HepG2 (cell line): ENCODE measurements at regions not wholly inside any gene's neighbourhood (a gene's known extent, or its start where the extent isn't known, plus 50 kb on each side); places are given as distances from the start of the nearest gene placed in this dataset.

Source experiments
- ASH2L ChIP-seq: fragments of 300-600, 200-600 bp; sonication (generic); IDR thresholded peaks from 2 replicates; pipeline ENCODE4 v1.7.0; 2017; ENCODE audit warnings: low read depth, mild to moderate bottlenecking, moderate library complexity, mixed read lengths, low read length; ENCODE audit not compliant: insufficient read length
- HNRNPUL1 ChIP-seq: fragments of 200-400 bp; formaldehyde crosslinking; IDR thresholded peaks from 2 replicates; pipeline ENCODE4 v1.6.1; 2017; ENCODE audit warnings: low read depth, mild to moderate bottlenecking, low read length, moderate library complexity
- RORA ChIP-seq: sonication (generic); formaldehyde crosslinking; IDR thresholded peaks from 2 replicates; pipeline ENCODE4 v1.5.0; 2020; ENCODE audit warnings: mild to moderate bottlenecking, missing genetic modification reagents, moderate library complexity
- SOX13 ChIP-seq, 3 experiments: fragments of 450-650 bp in 1 of 3; sonication (generic) in 1 of 3; formaldehyde crosslinking in 1 of 3; IDR thresholded peaks in 2 of 3; conservative IDR thresholded peaks in 1 of 3; 2 replicates each; pipeline versions ENCODE4 v1.5.0 to v1.6.1; 2016 to 2020; ENCODE audit warnings: antibody characterized with exemption in 1 of 3, mild to moderate bottlenecking in 1 of 3, missing compliant biosample characterization in 1 of 3, missing genetic modification reagents in 1 of 3, moderate library complexity in 1 of 3
- TOPORS ChIP-seq: sonication (generic); formaldehyde crosslinking; IDR thresholded peaks from 2 replicates; pipeline ENCODE4 v1.8.0; 2023; ENCODE audit warnings: mild to moderate bottlenecking, missing genetic modification reagents
- ZEB1 ChIP-seq: IDR thresholded peaks from 2 replicates; pipeline ENCODE4 v1.6.1; 2012; ENCODE audit warnings: mild to moderate bottlenecking, low read depth, inconsistent platforms; ENCODE audit not compliant: insufficient replicate concordance
- ZNF550 ChIP-seq: sonication (generic); formaldehyde crosslinking; IDR thresholded peaks from 2 replicates; pipeline ENCODE4 v1.4.0; 2020; ENCODE audit warnings: mild to moderate bottlenecking, missing genetic modification reagents, borderline replicate concordance
- ZNF562 ChIP-seq: sonication (generic); formaldehyde crosslinking; IDR thresholded peaks from 2 replicates; pipeline ENCODE4 v1.8.0; 2022; ENCODE audit warnings: missing genetic modification reagents, borderline replicate concordance
- TF ChIP-seq, protein P1 (sequence below): sonication (generic); formaldehyde crosslinking; IDR thresholded peaks from 2 replicates; pipeline ENCODE4 v1.4.0; 2020; ENCODE audit warnings: missing genetic modification reagents, mild to moderate bottlenecking, borderline replicate concordance
- TF ChIP-seq, protein P2 (sequence below): sonication (generic); formaldehyde crosslinking; IDR thresholded peaks from 2 replicates; pipeline ENCODE4 v1.9.0; 2021; ENCODE audit warnings: mild to moderate bottlenecking, missing genetic modification reagents

DNA sequence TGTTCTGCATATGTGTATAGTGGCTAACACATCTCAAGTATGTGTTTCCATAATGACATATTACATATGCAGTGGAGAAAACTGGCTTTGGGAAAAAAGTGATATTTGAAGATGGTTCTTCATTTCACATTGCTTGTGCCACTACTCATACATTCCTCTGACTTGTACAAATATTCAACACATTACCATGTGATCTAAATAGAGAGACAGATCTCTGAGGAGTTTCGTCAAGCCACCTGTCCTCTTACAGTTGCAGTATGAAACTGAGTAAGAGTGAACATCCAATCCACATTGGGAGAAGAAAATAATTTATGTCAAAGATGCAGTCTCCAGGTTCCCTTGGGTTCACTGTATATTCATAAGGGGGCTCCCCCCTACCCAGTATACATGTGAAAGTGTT, 123.9 kb downstream of the KDR start (continued):
- TF ChIP-seq, protein P1, sequence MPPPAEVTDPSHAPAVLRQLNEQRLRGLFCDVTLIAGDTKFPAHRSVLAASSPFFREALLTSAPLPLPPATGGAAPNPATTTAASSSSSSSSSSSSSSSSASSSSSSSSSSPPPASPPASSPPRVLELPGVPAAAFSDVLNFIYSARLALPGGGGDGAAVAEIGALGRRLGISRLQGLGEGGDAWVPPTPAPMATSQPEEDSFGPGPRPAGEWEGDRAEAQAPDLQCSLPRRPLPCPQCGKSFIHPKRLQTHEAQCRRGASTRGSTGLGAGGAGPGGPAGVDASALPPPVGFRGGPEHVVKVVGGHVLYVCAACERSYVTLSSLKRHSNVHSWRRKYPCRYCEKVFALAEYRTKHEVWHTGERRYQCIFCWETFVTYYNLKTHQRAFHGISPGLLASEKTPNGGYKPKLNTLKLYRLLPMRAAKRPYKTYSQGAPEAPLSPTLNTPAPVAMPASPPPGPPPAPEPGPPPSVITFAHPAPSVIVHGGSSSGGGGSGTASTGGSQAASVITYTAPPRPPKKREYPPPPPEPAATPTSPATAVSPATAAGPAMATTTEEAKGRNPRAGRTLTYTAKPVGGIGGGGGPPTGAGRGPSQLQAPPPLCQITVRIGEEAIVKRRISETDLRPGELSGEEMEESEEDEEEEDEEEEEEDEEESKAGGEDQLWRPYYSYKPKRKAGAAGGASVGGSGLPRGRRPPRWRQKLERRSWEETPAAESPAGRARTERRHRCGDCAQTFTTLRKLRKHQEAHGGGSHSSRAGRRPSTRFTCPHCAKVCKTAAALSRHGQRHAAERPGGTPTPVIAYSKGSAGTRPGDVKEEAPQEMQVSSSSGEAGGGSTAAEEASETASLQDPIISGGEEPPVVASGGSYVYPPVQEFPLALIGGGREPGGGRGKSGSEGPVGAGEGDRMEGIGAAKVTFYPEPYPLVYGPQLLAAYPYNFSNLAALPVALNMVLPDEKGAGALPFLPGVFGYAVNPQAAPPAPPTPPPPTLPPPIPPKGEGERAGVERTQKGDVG (CRISPR knock-in tag) = no peak
- TF ChIP-seq ZEB1 (no peak), HNRNPUL1 (no peak), SOX13 (IDR thresholded peaks at IDR 0.05) (no peak), SOX13 (CRISPR knock-in tag; conservative IDR thresholded peaks at IDR 0.05 in 1 of 2, IDR thresholded peaks at IDR 0.05 in 1 of 2) (no peak), ZNF562 (CRISPR knock-in tag) (no peak), ZNF550 (CRISPR knock-in tag) (no peak), RORA (CRISPR knock-in tag) (no peak), TOPORS (no peak), ASH2L (no peak)
- TF ChIP-seq, protein P2, sequence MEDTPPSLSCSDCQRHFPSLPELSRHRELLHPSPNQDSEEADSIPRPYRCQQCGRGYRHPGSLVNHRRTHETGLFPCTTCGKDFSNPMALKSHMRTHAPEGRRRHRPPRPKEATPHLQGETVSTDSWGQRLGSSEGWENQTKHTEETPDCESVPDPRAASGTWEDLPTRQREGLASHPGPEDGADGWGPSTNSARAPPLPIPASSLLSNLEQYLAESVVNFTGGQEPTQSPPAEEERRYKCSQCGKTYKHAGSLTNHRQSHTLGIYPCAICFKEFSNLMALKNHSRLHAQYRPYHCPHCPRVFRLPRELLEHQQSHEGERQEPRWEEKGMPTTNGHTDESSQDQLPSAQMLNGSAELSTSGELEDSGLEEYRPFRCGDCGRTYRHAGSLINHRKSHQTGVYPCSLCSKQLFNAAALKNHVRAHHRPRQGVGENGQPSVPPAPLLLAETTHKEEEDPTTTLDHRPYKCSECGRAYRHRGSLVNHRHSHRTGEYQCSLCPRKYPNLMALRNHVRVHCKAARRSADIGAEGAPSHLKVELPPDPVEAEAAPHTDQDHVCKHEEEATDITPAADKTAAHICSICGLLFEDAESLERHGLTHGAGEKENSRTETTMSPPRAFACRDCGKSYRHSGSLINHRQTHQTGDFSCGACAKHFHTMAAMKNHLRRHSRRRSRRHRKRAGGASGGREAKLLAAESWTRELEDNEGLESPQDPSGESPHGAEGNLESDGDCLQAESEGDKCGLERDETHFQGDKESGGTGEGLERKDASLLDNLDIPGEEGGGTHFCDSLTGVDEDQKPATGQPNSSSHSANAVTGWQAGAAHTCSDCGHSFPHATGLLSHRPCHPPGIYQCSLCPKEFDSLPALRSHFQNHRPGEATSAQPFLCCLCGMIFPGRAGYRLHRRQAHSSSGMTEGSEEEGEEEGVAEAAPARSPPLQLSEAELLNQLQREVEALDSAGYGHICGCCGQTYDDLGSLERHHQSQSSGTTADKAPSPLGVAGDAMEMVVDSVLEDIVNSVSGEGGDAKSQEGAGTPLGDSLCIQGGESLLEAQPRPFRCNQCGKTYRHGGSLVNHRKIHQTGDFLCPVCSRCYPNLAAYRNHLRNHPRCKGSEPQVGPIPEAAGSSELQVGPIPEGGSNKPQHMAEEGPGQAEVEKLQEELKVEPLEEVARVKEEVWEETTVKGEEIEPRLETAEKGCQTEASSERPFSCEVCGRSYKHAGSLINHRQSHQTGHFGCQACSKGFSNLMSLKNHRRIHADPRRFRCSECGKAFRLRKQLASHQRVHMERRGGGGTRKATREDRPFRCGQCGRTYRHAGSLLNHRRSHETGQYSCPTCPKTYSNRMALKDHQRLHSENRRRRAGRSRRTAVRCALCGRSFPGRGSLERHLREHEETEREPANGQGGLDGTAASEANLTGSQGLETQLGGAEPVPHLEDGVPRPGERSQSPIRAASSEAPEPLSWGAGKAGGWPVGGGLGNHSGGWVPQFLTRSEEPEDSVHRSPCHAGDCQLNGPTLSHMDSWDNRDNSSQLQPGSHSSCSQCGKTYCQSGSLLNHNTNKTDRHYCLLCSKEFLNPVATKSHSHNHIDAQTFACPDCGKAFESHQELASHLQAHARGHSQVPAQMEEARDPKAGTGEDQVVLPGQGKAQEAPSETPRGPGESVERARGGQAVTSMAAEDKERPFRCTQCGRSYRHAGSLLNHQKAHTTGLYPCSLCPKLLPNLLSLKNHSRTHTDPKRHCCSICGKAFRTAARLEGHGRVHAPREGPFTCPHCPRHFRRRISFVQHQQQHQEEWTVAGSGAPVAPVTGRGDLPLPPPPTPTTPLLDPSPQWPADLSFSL (CRISPR knock-in tag) = no peak
